Hepatocyte (in vitro differentiated cells): ENCODE measurements at regions not wholly inside any gene's neighbourhood (a gene's known extent, or its start where the extent isn't known, plus 50 kb on each side); places are given as distances from the start of the nearest gene placed in this dataset.

Experiments used
- EZH2 ChIP-seq: fragments of 200-600 bp; sonication (generic); IDR thresholded peaks from 2 replicates; pipeline ENCODE4 v1.6.1; 2016; ENCODE audit warnings: antibody characterized with exemption, mild to moderate bottlenecking, borderline replicate concordance
- EZH2phosphoT487 ChIP-seq: fragments of 200-600 bp; sonication (generic); IDR thresholded peaks from one replicate; pipeline ENCODE4 v1.6.1; 2018; ENCODE audit warnings: antibody characterized with exemption, mild to moderate bottlenecking, low read depth, moderate library complexity; ENCODE audit not compliant: unreplicated experiment, severe bottlenecking
- TF ChIP-seq, protein P1 (sequence below): fragments of 200-600 bp; sonication (generic); IDR thresholded peaks from 2 replicates; pipeline ENCODE4 v1.5.1; 2016; ENCODE audit warnings: antibody characterized with exemption, mild to moderate bottlenecking; ENCODE audit not compliant: poor library complexity

- TF ChIP-seq, protein P1, sequence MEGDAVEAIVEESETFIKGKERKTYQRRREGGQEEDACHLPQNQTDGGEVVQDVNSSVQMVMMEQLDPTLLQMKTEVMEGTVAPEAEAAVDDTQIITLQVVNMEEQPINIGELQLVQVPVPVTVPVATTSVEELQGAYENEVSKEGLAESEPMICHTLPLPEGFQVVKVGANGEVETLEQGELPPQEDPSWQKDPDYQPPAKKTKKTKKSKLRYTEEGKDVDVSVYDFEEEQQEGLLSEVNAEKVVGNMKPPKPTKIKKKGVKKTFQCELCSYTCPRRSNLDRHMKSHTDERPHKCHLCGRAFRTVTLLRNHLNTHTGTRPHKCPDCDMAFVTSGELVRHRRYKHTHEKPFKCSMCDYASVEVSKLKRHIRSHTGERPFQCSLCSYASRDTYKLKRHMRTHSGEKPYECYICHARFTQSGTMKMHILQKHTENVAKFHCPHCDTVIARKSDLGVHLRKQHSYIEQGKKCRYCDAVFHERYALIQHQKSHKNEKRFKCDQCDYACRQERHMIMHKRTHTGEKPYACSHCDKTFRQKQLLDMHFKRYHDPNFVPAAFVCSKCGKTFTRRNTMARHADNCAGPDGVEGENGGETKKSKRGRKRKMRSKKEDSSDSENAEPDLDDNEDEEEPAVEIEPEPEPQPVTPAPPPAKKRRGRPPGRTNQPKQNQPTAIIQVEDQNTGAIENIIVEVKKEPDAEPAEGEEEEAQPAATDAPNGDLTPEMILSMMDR: no peak
- no peak for TF ChIP-seq EZH2
- no peak for TF ChIP-seq EZH2phosphoT487
Observed at GRCh38 chr19:29372461-29372860, 153.3 kb upstream of the VSTM2B start.
